ENCODE measurements at regions not wholly inside any gene's neighbourhood (a gene's known extent, or its start where the extent isn't known, plus 50 kb on each side); places are given as distances from the start of the nearest gene placed in this dataset.

DNA sequence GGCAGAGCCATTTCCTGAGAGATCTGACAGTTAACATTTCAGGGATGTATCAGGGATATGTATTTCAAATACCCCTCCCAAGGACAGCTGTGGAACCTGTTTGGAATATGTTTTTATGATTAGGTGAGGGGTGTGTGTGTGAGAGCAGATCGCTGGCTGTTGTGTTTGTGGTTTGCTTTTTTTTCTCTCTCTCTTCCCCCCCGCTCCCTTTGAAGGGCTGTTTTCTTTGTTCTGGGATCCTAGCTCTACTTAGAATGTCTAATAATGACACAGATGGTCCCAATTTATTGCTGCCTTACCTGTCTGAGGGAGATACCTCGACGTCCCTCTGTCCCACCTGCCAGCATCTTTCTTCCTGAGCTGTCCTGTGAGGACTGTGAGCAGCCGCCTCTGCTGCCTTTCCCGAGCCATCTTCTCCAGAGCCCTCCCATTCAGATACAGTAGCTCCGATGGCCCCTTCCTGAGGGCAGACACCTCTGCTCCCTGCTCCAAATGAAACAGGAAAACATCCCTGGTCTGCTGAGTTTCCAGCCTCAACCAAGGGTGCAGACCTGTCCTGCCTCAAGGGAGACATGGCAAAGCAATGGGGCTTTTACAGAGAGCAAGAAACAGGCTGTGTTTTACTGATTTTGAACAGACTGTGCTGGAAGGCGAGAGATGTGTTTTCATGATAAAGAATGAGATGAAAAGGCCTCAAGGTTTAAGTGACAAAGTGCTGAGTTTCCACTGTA lies 138.0 kb upstream of the TNR start:
- no peak overlapping the region for H4K12ac ChIP-seq (ENCODE audit: low read depth, low read length)
- H3K18ac ChIP-seq (ENCODE audit: low read length), result no peak overlapping the region
- WGBS (ENCODE audit: extremely low coverage, insufficient coverage, insufficient read length), result no CpG with 5 or more reads among the region's 8 CpGs
- no peak overlapping the region for H4K91ac ChIP-seq (ENCODE audit: low read depth, low read length)
- H3K14ac ChIP-seq (ENCODE audit: low read length), result no peak overlapping the region
- H2BK5ac ChIP-seq (ENCODE audit: low read depth, low read length, poor library complexity), result no peak overlapping the region
- no peak overlapping the region for H3K9ac ChIP-seq (ENCODE audit: low read length)
- no peak overlapping the region for H2BK12ac ChIP-seq (ENCODE audit: low read length)
- no peak for DNase-seq
- peaks cover 7 to 14% of the 10 kb centered on the region in 2 experiments for H3K4me1 ChIP-seq (ENCODE audit: control insufficient read depth in 1 of 2, insufficient read depth in 2 of 2, low read length in 2 of 2)
- no peak overlapping the region for H3K4ac ChIP-seq (ENCODE audit: low read depth, low read length)
- H2AFZ ChIP-seq (ENCODE audit: insufficient read depth, low read length, poor library complexity), result no peak overlapping the region
- no peaks in the 10 kb centered on the region for H3K79me2 ChIP-seq (ENCODE audit: control insufficient read depth, insufficient read depth, low read length, poor library complexity)
- no peak overlapping the region for H3K23ac ChIP-seq (ENCODE audit: low read length)
- no peak overlapping the region for H2BK120ac ChIP-seq (ENCODE audit: insufficient read depth, low read length, poor library complexity)
- peaks cover 5% of the 10 kb centered on the region for H3K79me1 ChIP-seq (ENCODE audit: low read length)
- peaks cover 2% of the 10 kb centered on the region for H3K9me3 ChIP-seq (ENCODE audit: insufficient read depth, low read depth, low read length)
- H3K27me3 ChIP-seq (ENCODE audit: insufficient read depth, low read length), result no peaks in the 10 kb centered on the region
- no peak overlapping the region for H2AK5ac ChIP-seq (ENCODE audit: low read length)
- no peak overlapping the region for H4K8ac ChIP-seq (ENCODE audit: low read depth, low read length)
- no peak overlapping the region for H3K4me2 ChIP-seq (ENCODE audit: low read length)
- H3K36me3 ChIP-seq (ENCODE audit: control insufficient read depth in 1 of 2, insufficient read depth in 2 of 2, low read length in 2 of 2), result no peaks in the 10 kb centered on the region
- no peak overlapping the region for H3K4me3 ChIP-seq (ENCODE audit: low read depth, low read length)
- peak overlapping the region; percentile 48 for H3K27ac ChIP-seq (ENCODE audit: low read depth, low read length)

DNA sequence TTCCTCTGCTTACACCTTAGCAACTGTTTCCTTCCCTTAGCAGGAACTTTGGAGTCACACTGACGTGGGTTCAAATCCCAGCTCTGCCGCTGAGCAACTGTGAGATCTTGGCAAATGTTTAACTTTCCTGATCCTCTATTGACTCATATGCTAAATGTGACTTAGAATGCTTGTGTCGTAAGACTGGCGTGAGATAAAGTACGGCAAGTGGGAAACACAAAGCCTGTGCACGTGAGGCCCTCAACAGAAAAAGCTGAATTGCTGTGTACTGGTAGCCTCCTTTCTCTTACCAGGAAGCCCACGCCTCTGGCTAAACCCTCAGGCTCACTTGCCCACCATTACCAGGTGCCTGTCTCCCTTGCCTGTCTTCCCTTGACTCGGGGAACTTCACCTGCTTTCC lies 135.4 kb upstream of the TNR start:
- Histone ChIP-seq H3K79me2 (ENCODE audit: control insufficient read depth, insufficient read depth, low read length, poor library complexity) (no peaks in the 10 kb centered on the region), H3K36me3 (ENCODE audit: control insufficient read depth in 1 of 2, insufficient read depth in 2 of 2, low read length in 2 of 2) (no peaks in the 10 kb centered on the region), H3K23ac (ENCODE audit: low read length) (no peak overlapping the region), H3K27me3 (ENCODE audit: insufficient read depth, low read length) (no peaks in the 10 kb centered on the region), H2BK120ac (ENCODE audit: insufficient read depth, low read length, poor library complexity) (no peak overlapping the region), H2BK12ac (ENCODE audit: low read length) (no peak overlapping the region), H3K4me1 (ENCODE audit: control insufficient read depth in 1 of 2, insufficient read depth in 2 of 2, low read length in 2 of 2) (peaks cover 4 to 16% of the 10 kb centered on the region in 2 experiments), H3K14ac (ENCODE audit: low read length) (no peak overlapping the region), H3K9ac (ENCODE audit: low read length) (no peak overlapping the region), H3K79me1 (ENCODE audit: low read length) (peaks cover 4% of the 10 kb centered on the region), H4K8ac (ENCODE audit: low read depth, low read length) (no peak overlapping the region), H4K12ac (ENCODE audit: low read depth, low read length) (no peak overlapping the region), H2AFZ (ENCODE audit: insufficient read depth, low read length, poor library complexity) (no peak overlapping the region), H3K4me2 (ENCODE audit: low read length) (no peak overlapping the region), H3K27ac (ENCODE audit: low read depth, low read length) (no peak overlapping the region), H4K91ac (ENCODE audit: low read depth, low read length) (no peak overlapping the region), H3K18ac (ENCODE audit: low read length) (no peak overlapping the region), H3K4me3 (ENCODE audit: low read depth, low read length) (no peak overlapping the region), H3K9me3 (ENCODE audit: insufficient read depth, low read depth, low read length) (peaks cover 2% of the 10 kb centered on the region), H2AK5ac (ENCODE audit: low read length) (no peak overlapping the region), H2BK5ac (ENCODE audit: low read depth, low read length, poor library complexity) (no peak overlapping the region), H3K4ac (ENCODE audit: low read depth, low read length) (no peak overlapping the region)
- no CpG with 5 or more reads among the region's 8 CpGs for WGBS (ENCODE audit: extremely low coverage, insufficient coverage, insufficient read length)
- no peak for DNase-seq

DNA sequence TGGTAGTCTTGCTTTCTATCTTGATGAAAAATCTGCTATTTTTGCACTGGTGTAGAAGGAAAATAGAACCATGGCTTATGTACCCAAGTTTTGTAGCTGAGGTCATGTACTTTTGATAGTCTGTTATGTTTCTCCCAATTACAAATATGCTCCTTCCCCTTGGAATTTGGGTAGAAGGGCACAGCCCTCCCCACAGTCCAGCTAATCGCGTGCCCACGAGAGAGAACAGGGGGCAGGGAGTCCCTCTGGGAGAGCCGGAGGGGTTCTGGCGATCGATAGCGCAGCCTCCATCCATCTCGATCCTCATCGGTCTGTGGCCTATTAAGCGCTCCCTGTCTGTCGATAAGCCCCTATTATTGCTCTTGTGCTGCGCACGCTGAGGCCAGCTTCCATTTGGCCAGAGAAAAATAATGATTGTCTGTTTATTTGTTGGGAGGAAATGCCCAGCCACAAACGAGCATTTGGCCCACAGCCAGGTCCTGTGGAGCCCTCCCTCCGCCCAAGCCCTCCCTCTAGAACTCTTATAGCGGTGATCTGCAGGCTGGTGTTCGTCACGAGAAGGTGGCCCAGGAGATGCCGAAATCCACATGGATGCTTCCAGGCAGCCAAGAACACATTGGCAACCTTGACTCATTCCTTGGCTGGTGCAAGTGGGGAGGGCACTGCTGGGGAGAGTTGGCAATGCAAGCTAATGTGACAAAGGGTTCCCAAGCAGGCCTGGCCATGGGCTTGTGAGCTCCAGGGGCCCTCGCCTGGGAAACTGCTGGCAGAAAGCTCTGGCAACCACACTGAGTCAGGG lies 134.7 kb upstream of the TNR start:
- H3K9me3 ChIP-seq (ENCODE audit: insufficient read depth, low read depth, low read length), result peaks cover 2% of the 10 kb centered on the region
- no peak overlapping the region for H2AFZ ChIP-seq (ENCODE audit: insufficient read depth, low read length, poor library complexity)
- H3K23ac ChIP-seq (ENCODE audit: low read length), result no peak overlapping the region
- no peak overlapping the region for H3K18ac ChIP-seq (ENCODE audit: low read length)
- no peak overlapping the region for H3K4me2 ChIP-seq (ENCODE audit: low read length)
- no peak overlapping the region for H4K8ac ChIP-seq (ENCODE audit: low read depth, low read length)
- H4K12ac ChIP-seq (ENCODE audit: low read depth, low read length), result no peak overlapping the region
- peaks cover 4% of the 10 kb centered on the region for H3K79me1 ChIP-seq (ENCODE audit: low read length)
- no peak overlapping the region for H2AK5ac ChIP-seq (ENCODE audit: low read length)
- no CpG with 5 or more reads among the region's 20 CpGs for WGBS (ENCODE audit: extremely low coverage, insufficient coverage, insufficient read length)
- no peaks in the 10 kb centered on the region for H3K79me2 ChIP-seq (ENCODE audit: control insufficient read depth, insufficient read depth, low read length, poor library complexity)
- no peak overlapping the region for H3K27ac ChIP-seq (ENCODE audit: low read depth, low read length)
- H3K9ac ChIP-seq (ENCODE audit: low read length), result no peak overlapping the region
- no peak overlapping the region for H2BK120ac ChIP-seq (ENCODE audit: insufficient read depth, low read length, poor library complexity)
- H2BK12ac ChIP-seq (ENCODE audit: low read length), result no peak overlapping the region
- no peaks in the 10 kb centered on the region for H3K36me3 ChIP-seq (ENCODE audit: control insufficient read depth in 1 of 2, insufficient read depth in 2 of 2, low read length in 2 of 2)
- H3K4ac ChIP-seq (ENCODE audit: low read depth, low read length), result no peak overlapping the region
- no peaks in the 10 kb centered on the region for H3K27me3 ChIP-seq (ENCODE audit: insufficient read depth, low read length)
- DNase-seq, result no peak
- no peak overlapping the region for H2BK5ac ChIP-seq (ENCODE audit: low read depth, low read length, poor library complexity)
- H4K91ac ChIP-seq (ENCODE audit: low read depth, low read length), result no peak overlapping the region
- H3K4me1 ChIP-seq (ENCODE audit: control insufficient read depth in 1 of 2, insufficient read depth in 2 of 2, low read length in 2 of 2), result peaks cover 4 to 16% of the 10 kb centered on the region in 2 experiments
- H3K14ac ChIP-seq (ENCODE audit: low read length), result no peak overlapping the region
- no peak overlapping the region for H3K4me3 ChIP-seq (ENCODE audit: low read depth, low read length)

DNA sequence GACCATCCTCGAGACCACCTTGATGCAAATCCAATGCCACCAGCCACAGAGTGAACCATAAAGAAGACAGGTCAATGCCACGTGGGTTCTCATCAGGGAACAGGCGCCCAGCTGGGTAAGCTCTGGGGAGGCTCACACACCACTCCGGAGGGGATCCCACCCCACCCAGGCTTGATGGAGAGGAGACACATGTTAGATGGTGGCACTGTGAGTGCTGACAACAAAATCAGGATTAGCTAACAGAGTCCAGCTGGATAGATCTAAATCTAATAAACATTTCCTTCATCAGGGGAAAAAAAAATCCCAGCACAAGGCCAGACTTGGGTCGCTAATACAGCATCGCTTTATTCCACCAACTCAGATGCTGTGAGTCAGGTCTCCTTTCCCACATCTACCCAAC lies 132.2 kb upstream of the TNR start:
- no peak overlapping the region for H3K9ac ChIP-seq (ENCODE audit: low read length)
- no peak overlapping the region for H4K91ac ChIP-seq (ENCODE audit: low read depth, low read length)
- H2BK120ac ChIP-seq (ENCODE audit: insufficient read depth, low read length, poor library complexity), result no peak overlapping the region
- H2AK5ac ChIP-seq (ENCODE audit: low read length), result no peak overlapping the region
- H3K36me3 ChIP-seq (ENCODE audit: control insufficient read depth in 1 of 2, insufficient read depth in 2 of 2, low read length in 2 of 2), result no peaks in the 10 kb centered on the region
- H3K23ac ChIP-seq (ENCODE audit: low read length), result no peak overlapping the region
- H3K4me1 ChIP-seq (ENCODE audit: control insufficient read depth in 1 of 2, insufficient read depth in 2 of 2, low read length in 2 of 2), result peaks cover under 1 to 5% of the 10 kb centered on the region in 2 experiments
- no peak overlapping the region for H2BK5ac ChIP-seq (ENCODE audit: low read depth, low read length, poor library complexity)
- H3K79me2 ChIP-seq (ENCODE audit: control insufficient read depth, insufficient read depth, low read length, poor library complexity), result no peaks in the 10 kb centered on the region
- H3K27ac ChIP-seq (ENCODE audit: low read depth, low read length), result no peak overlapping the region
- no peak overlapping the region for H3K18ac ChIP-seq (ENCODE audit: low read length)
- no peak overlapping the region for H3K4me2 ChIP-seq (ENCODE audit: low read length)
- H2BK12ac ChIP-seq (ENCODE audit: low read length), result no peak overlapping the region
- H4K8ac ChIP-seq (ENCODE audit: low read depth, low read length), result no peak overlapping the region
- H3K79me1 ChIP-seq (ENCODE audit: low read length), result no peaks in the 10 kb centered on the region
- WGBS (ENCODE audit: extremely low coverage, insufficient coverage, insufficient read length), result no CpG with 5 or more reads among the region's 6 CpGs
- no peaks in the 10 kb centered on the region for H3K27me3 ChIP-seq (ENCODE audit: insufficient read depth, low read length)
- H3K9me3 ChIP-seq (ENCODE audit: insufficient read depth, low read depth, low read length), result no peaks in the 10 kb centered on the region
- no peak overlapping the region for H2AFZ ChIP-seq (ENCODE audit: insufficient read depth, low read length, poor library complexity)
- DNase-seq, result no peak
- H3K14ac ChIP-seq (ENCODE audit: low read length), result no peak overlapping the region
- no peak overlapping the region for H3K4me3 ChIP-seq (ENCODE audit: low read depth, low read length)
- no peak overlapping the region for H4K12ac ChIP-seq (ENCODE audit: low read depth, low read length)
- no peak overlapping the region for H3K4ac ChIP-seq (ENCODE audit: low read depth, low read length)
